Stimulated activated CD8-positive, alpha-beta memory T cell treated with anti-CD3 and anti-CD28 coated beads, Interleukin-7, amount 100 ng/mL, for 4 hours (primary cell): ENCODE measurements at regions not wholly inside any gene's neighbourhood (a gene's known extent, or its start where the extent isn't known, plus 50 kb on each side); places are given as distances from the start of the nearest gene placed in this dataset.
"Not testable (repeated sequence)": the region's sequence is repeated elsewhere in the genome, so short reads cannot be mapped to it uniquely, and the experiment has no call there.

Source experiments
- DNase-seq, 2 donors: peaks; one replicate each; pipeline ENCODE4 v3.0.0-alpha.2; 2020; ENCODE audit warnings: low read depth in 2 of 2

DNA sequence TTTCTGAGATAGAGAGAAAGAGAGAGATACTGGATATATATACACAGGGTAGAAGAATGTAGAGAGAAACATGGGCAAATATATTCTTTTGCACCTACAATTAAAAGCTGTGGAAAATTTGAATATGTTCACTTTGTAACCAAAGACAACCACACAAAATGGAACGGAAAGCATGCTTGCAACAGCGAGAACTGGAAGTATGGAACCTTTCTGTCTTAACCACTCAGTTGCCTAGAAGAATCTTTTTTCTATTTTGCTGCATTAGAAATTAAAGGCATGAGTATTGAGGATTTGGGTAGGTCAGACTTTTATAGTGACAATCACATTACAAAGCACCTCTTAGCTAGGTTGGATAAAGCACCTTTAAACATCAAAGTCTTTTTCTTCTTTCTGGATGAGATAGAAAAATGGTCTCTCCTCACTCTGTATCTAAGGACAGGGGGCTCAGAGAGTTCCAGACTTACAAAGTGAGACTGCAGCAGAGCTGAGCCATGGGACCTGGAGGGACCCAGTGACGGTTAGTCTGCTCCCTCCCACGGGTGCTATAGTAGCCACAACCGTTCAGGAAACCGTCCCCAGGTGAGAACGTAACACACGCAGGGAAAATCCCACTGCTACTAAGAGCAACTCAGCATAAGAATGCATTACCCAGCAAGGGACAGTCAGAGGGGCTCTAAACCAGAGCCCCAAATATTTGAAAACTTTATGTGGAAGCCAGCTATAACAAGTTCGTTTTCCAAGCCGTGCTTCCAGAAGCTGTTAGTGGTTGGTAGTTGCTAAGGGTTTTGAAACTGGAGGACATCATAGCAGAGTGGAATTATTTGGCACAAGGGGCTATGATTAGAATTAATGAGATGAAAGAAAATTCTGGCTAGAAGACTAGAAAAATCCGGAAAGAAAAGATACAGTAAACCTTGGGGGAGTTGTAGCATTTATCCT, 97.1 kb downstream of the DAD1 start:
- peak in 1 of 2 donors; percentile 33 for DNase-seq

DNA sequence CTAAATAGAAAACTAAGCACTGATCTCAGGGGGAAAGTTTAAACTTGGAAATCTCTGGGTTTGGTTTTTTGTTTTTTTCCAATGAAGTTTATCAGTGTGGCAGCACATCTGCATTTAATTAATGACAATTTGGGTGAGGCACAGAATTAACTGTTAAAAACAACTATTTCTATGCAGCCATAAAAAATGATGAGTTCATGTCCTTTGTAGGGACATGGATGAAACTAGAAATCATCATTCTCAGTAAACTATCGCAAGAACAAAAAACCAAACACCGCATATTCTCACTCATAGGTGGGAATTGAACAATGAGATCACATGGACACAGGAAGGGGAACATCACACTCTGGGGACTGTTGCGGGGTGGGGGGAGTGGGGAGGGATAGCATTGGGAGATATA, 98.0 kb downstream of the DAD1 start:
- not testable (repeated sequence) for DNase-seq

DNA sequence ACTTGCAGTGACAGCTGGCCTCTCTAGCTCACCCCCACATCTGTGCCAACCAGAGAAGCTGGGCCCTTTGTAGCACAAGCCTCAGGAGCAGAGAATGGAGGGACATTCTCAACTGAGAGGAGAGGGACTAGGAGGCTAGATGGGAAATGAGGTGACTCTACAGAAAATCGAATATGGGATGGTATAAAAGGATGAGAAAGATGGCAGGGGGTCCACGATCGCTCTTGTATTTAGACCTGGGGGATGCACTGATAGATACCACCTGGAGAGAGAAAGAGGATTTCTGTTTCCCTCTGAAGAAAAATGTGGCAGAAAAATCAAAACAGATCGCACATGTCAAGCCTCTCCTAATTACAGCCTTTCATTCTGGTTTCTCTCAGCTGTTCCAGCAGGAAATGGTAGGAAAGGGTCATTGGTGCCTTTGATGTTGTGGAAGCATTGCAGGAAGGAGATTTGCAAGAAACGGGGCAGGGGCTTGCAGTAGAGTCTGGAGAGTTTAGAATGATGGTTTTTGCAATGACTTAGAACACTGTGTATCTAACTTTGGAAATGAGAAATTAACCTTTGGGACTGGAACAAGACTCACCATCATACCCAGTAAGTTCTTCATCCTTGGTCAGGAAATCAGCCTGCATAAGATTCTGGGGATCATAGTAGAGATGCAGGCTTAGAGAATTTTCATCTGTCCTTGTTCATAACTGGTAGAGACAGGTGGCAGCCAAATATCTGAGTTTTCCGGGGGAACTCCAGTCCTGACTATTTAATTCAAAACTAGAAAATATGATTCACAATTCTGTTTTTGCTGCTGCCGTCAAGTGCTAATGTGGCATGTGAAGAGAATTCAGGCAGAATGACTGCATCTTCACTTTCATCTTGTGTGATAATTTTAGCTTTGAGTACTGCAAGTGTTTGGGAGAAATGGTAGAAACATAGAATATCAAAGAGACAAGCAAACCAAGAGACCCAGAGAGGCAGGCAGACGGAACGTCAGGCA, 98.8 kb downstream of the DAD1 start:
- no peak for DNase-seq

DNA sequence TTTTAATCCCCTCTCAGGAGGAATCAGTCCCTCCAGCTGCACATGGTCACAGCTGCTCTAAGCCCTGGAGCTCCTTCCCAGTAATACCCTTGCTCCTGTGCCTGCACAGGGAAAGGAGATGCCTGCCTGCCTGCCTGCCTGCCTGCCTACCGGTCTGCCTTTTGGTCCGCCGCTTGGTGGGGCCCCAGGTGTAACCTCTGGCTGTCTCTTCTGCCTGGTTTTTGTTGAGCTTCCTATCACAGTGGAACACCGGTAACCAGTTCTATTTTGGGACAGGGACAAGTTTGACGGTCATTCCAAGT, 99.8 kb downstream of the DAD1 start:
- DNase-seq, result no peak

DNA sequence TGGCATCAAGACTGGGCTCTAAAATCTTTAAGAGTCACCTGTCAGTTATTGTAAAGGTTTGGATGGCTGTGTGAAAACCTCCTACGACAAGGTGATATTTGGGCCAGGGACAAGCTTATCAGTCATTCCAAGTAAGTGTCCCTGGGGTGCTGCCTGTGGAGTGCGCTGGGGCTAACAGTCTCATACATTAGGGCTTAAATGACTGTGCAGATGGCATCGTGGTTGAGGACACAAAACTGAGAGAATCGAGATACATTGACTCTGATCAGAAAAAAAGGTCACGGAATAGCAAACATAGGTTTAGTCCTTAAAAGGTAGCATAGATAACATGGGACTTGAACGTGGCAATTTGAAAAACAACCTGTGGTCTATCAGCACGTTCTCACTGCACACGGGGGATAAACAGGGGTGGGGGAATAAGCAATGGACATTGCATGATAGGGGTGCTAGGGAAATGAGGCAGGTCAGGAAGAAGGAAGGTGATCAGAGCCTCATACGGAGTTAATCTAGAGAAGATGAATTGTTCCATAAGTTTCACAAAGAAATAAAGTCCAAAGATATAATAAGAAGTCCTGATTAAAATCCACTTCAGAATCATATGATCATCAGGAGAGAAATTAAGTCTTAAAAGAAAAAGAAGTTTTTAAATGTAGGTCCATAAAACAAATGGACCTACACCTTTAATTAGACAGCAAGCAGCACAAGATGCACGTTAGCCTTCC, 100.3 kb downstream of the DAD1 start:
- DNase-seq, result no peak

DNA sequence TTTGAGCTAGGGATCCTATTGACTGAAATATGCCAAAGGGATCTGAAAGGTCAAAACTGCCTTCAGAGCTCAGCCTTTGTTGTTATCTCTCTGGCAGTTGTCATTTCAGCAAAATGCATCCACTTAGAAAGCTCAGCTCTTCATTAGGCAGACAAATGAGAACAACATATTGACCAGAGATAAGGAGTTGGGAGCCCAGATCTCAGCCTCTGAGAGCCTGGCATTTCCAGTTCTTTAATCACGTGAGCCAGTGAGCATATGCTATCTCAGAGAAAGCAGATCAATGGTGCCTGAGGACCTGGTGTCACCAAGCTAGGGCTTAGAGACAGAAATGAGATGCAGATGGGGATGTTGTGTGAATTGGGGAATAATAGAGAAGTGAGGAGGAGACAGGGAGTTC, 101.1 kb downstream of the DAD1 start:
- DNase-seq, result no peak

DNA sequence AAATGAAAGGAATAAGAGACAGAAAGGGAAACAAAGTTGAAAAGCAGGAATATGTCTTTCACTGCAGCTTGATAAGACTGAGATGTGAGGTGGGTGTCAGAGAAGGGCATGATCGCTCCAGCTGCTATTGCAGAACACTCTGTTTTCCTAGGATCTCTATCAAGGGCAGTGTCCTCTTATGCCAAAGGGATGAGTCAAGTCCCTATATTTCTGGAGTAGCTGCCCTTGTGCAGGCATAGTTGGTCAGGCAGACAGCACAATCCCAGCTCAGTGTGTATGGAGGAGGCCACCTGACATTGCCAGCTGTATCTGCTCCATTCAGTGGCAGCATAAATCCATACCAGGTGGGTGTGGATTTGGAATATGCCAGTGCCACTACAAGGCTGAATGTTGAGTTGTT, 101.6 kb downstream of the DAD1 start:
- no peak for DNase-seq

DNA sequence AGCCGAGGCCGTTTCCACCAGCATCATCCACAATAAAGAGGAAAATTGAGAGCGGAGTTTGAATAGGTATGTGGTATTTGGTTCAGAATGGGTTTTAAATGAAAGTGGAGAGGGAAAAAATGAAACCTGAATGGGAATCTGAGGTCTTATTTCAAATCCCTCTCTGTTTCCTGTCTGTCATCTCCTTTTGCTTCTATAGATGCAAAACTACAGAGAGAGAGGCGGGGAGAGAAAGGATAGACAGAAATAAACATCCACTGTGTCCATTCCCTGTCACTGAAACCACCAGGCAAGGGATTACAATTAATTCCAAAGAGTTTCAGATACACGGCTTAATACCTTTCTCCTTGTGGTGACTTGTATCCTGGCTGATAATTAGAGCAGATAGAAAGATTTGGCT, 102.3 kb downstream of the DAD1 start:
- no peak for DNase-seq

DNA sequence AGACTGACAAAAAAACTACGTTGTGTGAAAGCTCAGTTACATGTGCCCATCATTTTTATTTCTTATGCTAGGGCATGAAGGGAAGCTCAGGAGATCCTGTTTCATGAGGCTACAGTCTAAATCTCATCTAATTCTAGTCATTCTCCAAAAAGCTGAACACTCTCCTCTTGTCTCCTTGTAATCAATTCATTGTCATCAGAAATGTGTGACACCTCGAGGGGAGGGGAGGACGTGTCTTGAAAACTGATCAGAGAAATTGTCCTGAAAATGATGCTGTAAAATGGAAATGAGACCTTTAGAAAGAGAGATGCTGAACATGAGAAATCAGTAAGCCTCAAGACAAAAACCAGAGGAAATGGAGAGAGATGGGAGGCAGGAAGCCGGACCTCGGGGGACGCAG, 103.4 kb downstream of the DAD1 start:
- no peak for DNase-seq

DNA sequence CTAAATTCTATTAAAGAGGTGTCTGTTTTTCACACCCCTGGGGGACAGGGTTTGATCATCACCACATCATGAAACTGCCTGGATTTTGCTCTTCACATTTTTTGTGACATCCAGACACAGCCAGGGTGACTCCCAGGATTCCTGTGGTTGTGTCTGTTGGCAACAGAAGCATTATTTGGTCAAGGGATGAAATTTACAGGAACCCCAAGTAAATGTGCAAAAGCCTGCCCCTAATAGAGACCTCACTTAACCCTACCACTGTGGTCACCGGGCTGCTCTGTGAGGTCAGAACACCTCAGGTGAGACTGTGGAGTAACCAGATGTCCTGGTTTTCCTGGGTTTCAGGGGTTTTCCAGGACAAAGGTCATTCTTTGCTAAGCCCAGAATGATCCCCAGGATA, 103.8 kb downstream of the DAD1 start:
- no peak for DNase-seq

DNA sequence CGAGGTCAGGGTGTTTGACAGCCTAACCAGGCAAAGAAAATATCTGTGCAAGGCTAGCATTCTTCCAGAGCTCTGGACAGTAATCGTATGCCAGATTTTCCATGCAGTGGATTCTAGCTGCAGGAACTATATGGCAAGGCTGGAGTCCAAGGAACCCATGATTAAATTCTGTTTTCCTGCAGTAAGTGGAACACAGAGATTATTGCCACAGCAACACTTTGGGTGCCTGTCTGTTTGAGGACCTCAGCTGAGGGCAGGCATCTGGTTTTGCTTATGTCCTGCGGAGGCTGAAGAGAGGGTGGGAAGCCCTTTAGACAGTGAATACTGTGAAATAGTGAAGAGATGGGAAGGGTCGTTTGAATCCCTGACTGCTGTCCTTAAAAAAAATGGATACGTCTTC, 104.4 kb downstream of the DAD1 start:
- no peak for DNase-seq

DNA sequence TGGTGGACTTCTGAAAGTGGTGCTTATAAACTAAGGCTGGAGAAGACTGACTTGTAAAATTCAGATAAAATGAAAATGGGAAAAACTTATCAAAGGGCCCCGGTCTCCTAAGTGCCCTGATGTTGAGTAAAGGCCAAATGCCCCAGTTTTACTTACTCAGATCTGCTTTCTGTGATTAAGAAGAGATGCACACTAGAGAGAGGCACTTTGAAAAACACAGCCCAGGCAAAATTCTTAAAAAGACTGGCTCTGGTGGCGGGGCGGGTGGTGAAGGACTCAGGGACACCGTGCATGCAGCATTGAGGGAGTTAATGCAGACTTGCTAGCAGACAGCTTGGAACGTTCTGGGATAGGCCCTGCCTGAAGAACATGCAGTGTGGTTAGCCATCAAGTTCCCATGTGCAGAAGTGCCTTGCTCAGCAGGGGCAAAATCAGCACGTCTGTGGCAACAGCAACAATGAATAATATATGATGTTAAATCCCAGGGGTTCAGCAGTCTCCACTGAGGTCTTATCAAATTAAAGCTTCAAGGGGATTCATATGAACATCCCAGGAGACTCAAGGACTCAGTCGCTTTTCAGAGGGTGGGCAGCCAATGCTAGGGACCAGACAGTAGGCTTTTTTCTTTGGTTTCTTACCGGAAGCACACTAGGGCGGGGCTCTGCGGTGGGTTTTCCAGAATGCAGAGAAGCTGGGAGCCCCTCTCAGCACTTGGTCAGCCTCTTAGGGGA, 105.0 kb downstream of the DAD1 start:
- no peak for DNase-seq

DNA sequence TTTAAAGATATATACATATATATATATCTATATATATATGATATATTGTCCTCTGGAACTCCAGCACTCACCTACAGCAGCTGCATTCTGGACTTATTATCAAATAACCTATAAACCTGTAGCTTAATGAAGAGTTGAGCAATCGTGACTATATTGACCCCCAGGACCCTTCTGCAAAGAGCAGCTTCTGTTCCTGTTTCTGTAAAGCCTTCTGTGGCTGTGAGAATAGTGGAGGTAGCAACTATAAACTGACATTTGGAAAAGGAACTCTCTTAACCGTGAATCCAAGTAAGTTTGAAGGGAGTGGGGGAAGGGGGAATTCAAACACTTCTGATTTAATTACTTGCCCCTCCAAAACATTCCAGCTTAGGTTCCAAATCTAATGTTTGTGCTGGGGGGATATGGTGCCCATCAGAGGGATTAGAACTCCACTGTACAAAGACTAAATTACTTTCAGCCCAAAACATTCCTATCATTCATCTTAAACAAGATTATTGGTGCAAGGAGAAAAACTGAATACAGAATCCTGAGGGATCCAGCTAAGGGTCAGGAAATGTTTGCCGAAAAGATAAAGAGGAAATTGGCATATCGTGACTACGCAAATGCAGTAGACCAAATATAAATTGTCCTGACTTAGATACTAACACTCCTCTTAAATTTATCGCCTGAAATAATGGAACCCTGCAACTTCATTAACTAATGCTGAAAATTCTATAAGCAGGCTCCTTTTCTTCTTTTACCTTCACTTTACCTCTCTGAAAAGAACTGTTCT, 106.1 kb downstream of the DAD1 start:
- DNase-seq, result no peak

DNA sequence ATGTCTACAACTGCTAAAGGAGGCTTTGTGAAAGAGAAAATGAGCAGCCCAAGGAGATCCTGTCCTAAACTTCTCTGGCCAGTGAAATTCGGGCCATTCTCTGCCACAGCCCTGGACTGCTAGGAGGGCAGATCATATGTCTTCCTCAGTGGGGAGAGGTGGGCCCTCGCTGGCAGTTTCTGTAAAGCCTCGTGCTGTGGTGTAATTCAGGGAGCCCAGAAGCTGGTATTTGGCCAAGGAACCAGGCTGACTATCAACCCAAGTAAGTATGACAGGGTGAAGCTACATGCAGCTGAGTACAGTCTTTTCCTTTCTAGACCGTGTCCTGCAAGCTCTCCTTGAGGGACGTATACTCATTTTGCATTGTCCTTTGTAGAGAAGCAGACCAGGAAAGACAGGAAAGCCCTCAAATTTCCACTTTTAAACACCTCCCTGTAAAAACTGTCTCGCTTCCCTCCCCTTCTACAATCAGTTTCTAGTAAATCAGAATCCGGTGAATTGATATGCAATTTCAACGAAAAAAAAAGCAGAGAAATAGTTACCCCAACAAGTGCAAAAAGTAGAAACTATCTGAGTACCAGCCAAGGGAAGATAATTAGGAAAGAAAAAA, 106.8 kb downstream of the DAD1 start:
- no peak for DNase-seq

DNA sequence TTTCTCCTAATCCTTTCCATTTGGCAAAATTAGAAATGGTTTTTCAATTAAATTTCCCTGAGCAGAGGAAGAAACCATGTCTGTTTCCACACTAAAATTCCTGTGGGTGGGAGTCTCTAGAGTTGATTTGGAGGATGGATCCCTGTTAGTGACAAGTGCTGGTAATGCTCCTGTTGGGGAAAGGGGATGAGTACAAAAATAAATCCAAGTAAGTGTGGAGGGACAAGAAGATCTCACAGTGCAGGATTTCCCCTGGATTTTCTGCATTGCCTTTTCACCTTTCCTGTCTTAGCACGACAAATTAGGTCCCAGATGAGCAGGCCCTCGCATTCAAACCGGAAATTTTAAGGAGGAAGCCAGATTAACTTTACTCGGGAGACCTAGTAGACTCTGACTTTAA, 107.5 kb downstream of the DAD1 start:
- DNase-seq, result no peak

DNA sequence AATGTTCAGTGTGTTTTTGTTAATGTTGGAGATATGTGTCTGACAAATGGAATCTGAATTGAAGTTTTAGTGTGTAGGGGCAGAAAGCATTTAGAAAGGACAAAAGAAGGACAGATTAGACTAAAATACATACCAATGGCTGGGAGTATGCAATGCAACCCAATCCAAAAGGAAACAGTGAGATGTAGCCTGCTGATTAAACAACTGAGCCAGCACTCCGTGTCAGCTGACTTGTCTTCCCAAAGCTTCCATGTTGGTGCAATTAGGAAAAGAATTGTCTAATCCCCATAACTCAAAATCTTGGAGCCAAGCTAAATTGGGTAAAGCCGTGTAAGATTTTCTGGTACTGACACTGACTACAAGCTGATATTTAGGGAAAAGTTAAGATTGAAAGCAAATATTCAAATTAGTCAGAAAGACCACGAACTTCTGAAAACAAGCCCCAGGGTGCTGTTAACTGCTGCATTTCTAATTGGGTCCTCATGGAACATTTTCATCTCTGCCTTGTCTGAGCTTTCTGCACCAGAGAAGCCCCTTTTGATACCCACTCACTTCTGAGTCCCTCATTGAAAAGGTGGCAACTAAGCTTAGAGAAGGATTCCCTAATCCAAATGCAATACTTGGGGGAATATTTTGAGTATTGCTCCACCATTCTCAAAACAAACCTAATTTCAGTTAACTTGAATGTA, 109.1 kb downstream of the DAD1 start:
- no peak for DNase-seq

DNA sequence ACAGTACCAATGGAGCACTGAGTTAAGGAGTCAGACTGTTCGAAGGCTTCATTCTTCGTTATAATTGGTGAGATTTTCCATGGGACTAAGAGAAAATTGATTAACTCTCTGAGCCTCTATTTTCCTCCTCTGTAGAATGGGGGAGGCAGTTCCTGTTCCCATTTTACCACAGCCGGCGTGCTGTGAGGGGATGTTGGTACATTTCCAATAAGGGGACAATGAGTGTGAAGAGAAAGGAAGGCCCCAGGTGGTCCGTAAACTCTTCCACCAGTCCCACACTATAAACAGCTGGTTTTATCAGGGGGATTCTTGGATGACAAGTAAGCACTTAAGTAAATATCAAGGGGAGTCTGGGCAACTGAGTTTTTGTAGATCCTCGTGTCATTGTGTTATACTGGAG, 109.9 kb downstream of the DAD1 start:
- DNase-seq, result no peak

DNA sequence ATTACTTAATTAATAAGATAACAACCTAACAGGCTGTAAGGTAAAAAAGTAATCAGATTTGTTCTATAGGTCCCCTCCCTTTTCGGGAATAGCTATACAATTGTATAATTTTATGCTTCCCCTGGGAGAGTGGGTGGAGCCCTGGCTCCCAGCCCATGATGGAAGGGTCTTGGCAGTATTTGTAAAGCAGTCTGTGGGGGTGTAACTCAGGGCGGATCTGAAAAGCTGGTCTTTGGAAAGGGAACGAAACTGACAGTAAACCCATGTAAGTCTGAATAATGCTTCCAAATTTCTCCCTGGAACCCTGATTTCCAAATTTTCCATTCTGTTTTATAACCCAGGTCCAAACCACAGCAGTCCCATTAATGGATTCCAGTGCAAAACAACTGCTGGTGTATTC, 110.4 kb downstream of the DAD1 start:
- no peak for DNase-seq

DNA sequence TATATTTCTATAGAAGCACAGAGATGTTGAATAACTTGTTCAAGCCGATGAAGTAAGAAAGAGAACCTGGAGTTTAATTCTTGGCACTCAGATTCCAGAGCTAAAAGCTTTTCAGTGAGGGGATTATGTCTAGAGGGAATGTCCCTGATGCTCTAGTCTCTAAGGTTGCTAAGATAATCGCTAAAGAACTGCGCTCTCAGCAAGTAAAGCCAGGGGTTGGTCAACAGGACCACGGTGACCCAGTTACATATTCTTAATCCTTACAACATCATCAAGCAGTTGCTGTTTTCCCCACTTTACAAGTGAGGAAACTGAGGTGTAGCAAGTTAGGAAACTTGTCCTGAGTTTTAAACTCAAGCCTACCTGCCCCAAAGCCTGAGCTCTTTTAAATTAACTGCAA, 110.8 kb downstream of the DAD1 start:
- DNase-seq, result no peak
